ENCODE measurements at regions not wholly inside any gene's neighbourhood (a gene's known extent, or its start where the extent isn't known, plus 50 kb on each side); places are given as distances from the start of the nearest gene placed in this dataset.

GRCh38 chr5:90227683-90228082 is 181.9 kb downstream of the CETN3 start:
- Histone ChIP-seq H3K9me3 (no peaks in the 10 kb centered on the region), H3K27ac (no peak overlapping the region), H3K4me1 (no peaks in the 10 kb centered on the region), H3K4me3 (no peak overlapping the region), H3K36me3 (no peaks in the 10 kb centered on the region), H3K27me3 (no peaks in the 10 kb centered on the region)
- intact Hi-C loops (cut with DNase I; ENCODE audit: low total_unique reads), result no loop called here
- 56 to 68% (median 62%) methylated on average over 3 of the region's 3 CpGs for WGBS, 5 donors
- TF ChIP-seq EP300 (IDR thresholded peaks at IDR 0.05) (no peak), CTCF (IDR thresholded peaks at IDR 0.05) (no peak), POLR2AphosphoS5 (IDR thresholded peaks at IDR 0.05) (no peak), POLR2A (IDR thresholded peaks at IDR 0.05) (no peak)
- DNase-seq, result peak in 1 of 2 donors; percentile 3

- Histone ChIP-seq H3K9me3 (no peaks in the 10 kb centered on the region), H3K4me1 (no peaks in the 10 kb centered on the region), H3K4me3 (no peak overlapping the region), H3K27ac (no peak overlapping the region), H3K27me3 (no peaks in the 10 kb centered on the region), H3K36me3 (no peaks in the 10 kb centered on the region)
- intact Hi-C loops (cut with DNase I; ENCODE audit: low total_unique reads), result no loop called here
- no peak for TF ChIP-seq POLR2A (IDR thresholded peaks at IDR 0.05)
- TF ChIP-seq EP300 (IDR thresholded peaks at IDR 0.05), result no peak
- 59 to 76% (median 68%) methylated on average over 2 of the region's 2 CpGs for WGBS, 5 donors
- DNase-seq, result peak in 1 of 2 donors; percentile 16
These were observed 183.0 kb downstream of the CETN3 start for GRCh38 chr5:90226433-90227099.

- intact Hi-C loops (cut with DNase I; ENCODE audit: low total_unique reads), result no loop called here
- no peaks in the 10 kb centered on the region for H3K36me3 ChIP-seq
- H3K27ac ChIP-seq, result no peak overlapping the region
- DNase-seq, result no peak
- H3K4me1 ChIP-seq, result no peaks in the 10 kb centered on the region
- no peaks in the 10 kb centered on the region for H3K9me3 ChIP-seq
- H3K4me3 ChIP-seq, result no peak overlapping the region
- no peaks in the 10 kb centered on the region for H3K27me3 ChIP-seq
- TF ChIP-seq POLR2A (IDR thresholded peaks at IDR 0.05) (no peak), EP300 (IDR thresholded peaks at IDR 0.05) (no peak), POLR2AphosphoS5 (IDR thresholded peaks at IDR 0.05) (no peak), CTCF (IDR thresholded peaks at IDR 0.05) (no peak)
- 78 to 95% (median 90%) methylated on average over 1 of the region's 1 CpG for WGBS, 5 donors
These were observed 185.2 kb downstream of the CETN3 start for GRCh38 chr5:90224342-90224741.

GRCh38 chr5:90223756-90224155 is 185.8 kb downstream of the CETN3 start:
- Histone ChIP-seq H3K9me3 (no peaks in the 10 kb centered on the region), H3K27ac (no peak overlapping the region), H3K36me3 (no peaks in the 10 kb centered on the region), H3K4me3 (no peak overlapping the region), H3K4me1 (no peaks in the 10 kb centered on the region), H3K27me3 (no peaks in the 10 kb centered on the region)
- no peak for TF ChIP-seq EP300 (IDR thresholded peaks at IDR 0.05)
- TF ChIP-seq CTCF (IDR thresholded peaks at IDR 0.05), result no peak
- TF ChIP-seq POLR2A (IDR thresholded peaks at IDR 0.05), result no peak
- TF ChIP-seq POLR2AphosphoS5 (IDR thresholded peaks at IDR 0.05), result no peak
- DNase-seq, result no peak
- 79 to 92% (median 88%) methylated on average over 2 of the region's 2 CpGs for WGBS, 5 donors
- intact Hi-C loops (cut with DNase I; ENCODE audit: low total_unique reads), result no loop called here

- TF ChIP-seq EP300 (IDR thresholded peaks at IDR 0.05) (no peak), POLR2AphosphoS5 (IDR thresholded peaks at IDR 0.05) (no peak), CTCF (IDR thresholded peaks at IDR 0.05) (no peak), POLR2A (IDR thresholded peaks at IDR 0.05) (no peak)
- Histone ChIP-seq H3K36me3 (no peaks in the 10 kb centered on the region), H3K27me3 (no peaks in the 10 kb centered on the region), H3K9me3 (no peaks in the 10 kb centered on the region), H3K4me1 (no peaks in the 10 kb centered on the region), H3K27ac (no peak overlapping the region), H3K4me3 (no peak overlapping the region)
- no peak for DNase-seq
- intact Hi-C loops (cut with DNase I; ENCODE audit: low total_unique reads), result no loop called here
- 40 to 57% (median 53%) methylated on average over 2 of the region's 2 CpGs for WGBS, 5 donors
These were observed 187.6 kb downstream of the CETN3 start for GRCh38 chr5:90221951-90222350.

Data from stomach (tissue), 8 donors.